ENCODE measurements at regions not wholly inside any gene's neighbourhood (a gene's known extent, or its start where the extent isn't known, plus 50 kb on each side); places are given as distances from the start of the nearest gene placed in this dataset.

- H3K4me3 Mint-ChIP-seq: no peak overlapping the region
- peaks cover 8% of the 10 kb centered on the region for H3K27me3 Mint-ChIP-seq
- no peaks in the 10 kb centered on the region for H3K36me3 Mint-ChIP-seq
- H3K4me1 Mint-ChIP-seq: no peaks in the 10 kb centered on the region
- H3K9me3 Mint-ChIP-seq: no peaks in the 10 kb centered on the region
- no peak overlapping the region for H3K27ac Mint-ChIP-seq
Observed at GRCh38 chr15:95371664-95372063, 958.8 kb upstream of the NR2F2 start.

DNA sequence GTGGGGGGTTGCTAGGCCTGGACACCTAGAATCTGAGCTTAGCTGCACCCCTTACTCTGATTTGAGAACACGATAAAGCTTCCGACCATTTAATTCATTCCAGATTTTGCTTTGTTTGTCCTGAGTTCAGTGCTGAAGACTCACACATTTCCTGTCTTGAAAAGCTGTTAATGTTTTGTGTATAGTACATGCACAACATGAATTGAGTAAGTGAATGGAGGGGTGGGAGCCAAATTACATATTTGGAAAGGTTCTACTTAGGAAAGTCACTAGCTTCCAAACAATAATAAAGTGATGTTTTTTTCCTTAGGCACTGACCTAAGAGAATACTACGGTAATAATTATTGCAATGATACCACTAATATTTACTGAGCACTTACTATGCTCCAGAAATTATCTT lies 955.2 kb upstream of the NR2F2 start:
- no peaks in the 10 kb centered on the region for H3K9me3 Mint-ChIP-seq
- peaks cover 8% of the 10 kb centered on the region for H3K27me3 Mint-ChIP-seq
- no peak overlapping the region for H3K4me3 Mint-ChIP-seq
- no peaks in the 10 kb centered on the region for H3K4me1 Mint-ChIP-seq
- H3K27ac Mint-ChIP-seq: no peak overlapping the region
- no peaks in the 10 kb centered on the region for H3K36me3 Mint-ChIP-seq

GRCh38 chr15:95377258-95377852 lies 953.1 kb upstream of the NR2F2 start:
- H3K27me3 Mint-ChIP-seq: peaks cover 8% of the 10 kb centered on the region
- H3K9me3 Mint-ChIP-seq: no peaks in the 10 kb centered on the region
- H3K4me1 Mint-ChIP-seq: no peaks in the 10 kb centered on the region
- H3K27ac Mint-ChIP-seq: no peak overlapping the region
- H3K4me3 Mint-ChIP-seq: no peak overlapping the region
- H3K36me3 Mint-ChIP-seq: no peaks in the 10 kb centered on the region

DNA sequence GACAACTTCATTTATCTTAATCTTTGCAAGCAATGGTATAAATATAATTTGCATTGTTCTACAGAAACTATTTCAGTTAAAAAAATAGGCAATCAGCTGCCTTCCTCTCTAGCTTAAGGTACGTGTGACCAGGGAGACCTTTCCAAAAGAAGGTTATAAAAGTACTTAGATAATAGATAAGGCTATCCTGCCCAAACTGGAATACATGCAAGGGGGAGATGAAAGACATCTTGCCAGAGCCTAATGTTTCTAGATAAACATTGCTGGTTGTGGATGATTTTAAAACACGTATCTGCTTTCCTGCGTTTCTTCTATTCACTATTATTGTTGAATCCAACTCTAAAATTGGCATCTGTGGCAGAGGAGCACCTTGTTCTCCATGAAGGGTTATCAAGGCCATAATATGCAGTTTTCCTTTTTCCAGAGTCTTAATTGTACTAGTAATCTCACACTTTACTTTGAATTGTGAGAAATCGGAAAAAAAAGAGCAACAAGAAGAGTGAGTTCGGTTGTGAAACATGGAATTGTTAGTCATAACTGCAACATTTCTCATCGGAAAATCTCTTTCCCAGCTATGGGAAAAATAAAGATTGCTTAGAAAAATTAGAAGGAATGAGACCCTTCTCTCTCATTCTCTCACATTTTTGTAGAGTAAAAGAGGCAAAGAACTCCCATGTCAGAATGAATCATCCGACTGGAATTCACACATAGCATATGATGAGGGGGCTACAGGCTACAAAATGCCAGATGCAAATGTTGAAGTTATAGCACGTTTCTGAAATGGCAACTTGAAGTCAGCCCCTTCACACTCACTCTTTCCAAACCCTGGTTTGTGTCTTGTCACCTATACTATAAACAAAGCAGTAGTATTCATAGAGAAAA lies 936.1 kb upstream of the NR2F2 start:
- H3K27ac Mint-ChIP-seq: no peak overlapping the region
- peaks cover 4% of the 10 kb centered on the region for H3K36me3 Mint-ChIP-seq
- H3K4me3 Mint-ChIP-seq: no peak overlapping the region
- H3K9me3 Mint-ChIP-seq: peaks cover 9% of the 10 kb centered on the region
- no peaks in the 10 kb centered on the region for H3K4me1 Mint-ChIP-seq
- H3K27me3 Mint-ChIP-seq: peaks cover 8% of the 10 kb centered on the region

- peaks cover 5% of the 10 kb centered on the region for H3K27me3 Mint-ChIP-seq
- no peak overlapping the region for H3K27ac Mint-ChIP-seq
- no peaks in the 10 kb centered on the region for H3K4me1 Mint-ChIP-seq
- no peak overlapping the region for H3K4me3 Mint-ChIP-seq
- H3K9me3 Mint-ChIP-seq: no peaks in the 10 kb centered on the region
- peaks cover 2% of the 10 kb centered on the region for H3K36me3 Mint-ChIP-seq
Observed at GRCh38 chr15:95400428-95400827, 930.1 kb upstream of the NR2F2 start.

GRCh38 chr15:95401587-95401986 lies 928.9 kb upstream of the NR2F2 start:
- Mint-ChIP-seq H3K4me1 (no peaks in the 10 kb centered on the region), H3K9me3 (no peaks in the 10 kb centered on the region), H3K27me3 (peaks cover 1% of the 10 kb centered on the region), H3K36me3 (peaks cover 2% of the 10 kb centered on the region), H3K27ac (no peak overlapping the region), H3K4me3 (no peak overlapping the region)

DNA sequence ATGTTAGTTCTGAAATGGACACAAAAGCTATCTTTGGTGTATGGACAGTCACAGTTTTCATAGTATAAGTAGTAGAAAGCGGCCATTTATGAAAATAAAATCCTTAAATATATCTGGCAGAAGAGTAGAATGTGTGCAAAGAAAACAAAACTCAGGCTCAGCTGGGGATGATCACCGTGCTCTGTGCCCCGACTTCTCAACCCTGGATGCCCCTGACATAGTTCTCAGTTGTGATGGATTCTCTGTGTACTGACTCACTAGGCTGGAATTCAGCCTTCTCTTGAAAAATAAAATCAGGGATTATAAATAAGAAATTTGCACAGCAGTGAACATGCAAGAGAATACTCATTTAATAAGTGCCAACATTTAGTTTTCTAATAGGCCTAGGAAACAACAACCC lies 925.1 kb upstream of the NR2F2 start:
- Mint-ChIP-seq H3K27ac (no peak overlapping the region), H3K9me3 (no peaks in the 10 kb centered on the region), H3K4me3 (no peak overlapping the region), H3K36me3 (no peaks in the 10 kb centered on the region), H3K27me3 (no peaks in the 10 kb centered on the region), H3K4me1 (peaks cover 4% of the 10 kb centered on the region)

DNA sequence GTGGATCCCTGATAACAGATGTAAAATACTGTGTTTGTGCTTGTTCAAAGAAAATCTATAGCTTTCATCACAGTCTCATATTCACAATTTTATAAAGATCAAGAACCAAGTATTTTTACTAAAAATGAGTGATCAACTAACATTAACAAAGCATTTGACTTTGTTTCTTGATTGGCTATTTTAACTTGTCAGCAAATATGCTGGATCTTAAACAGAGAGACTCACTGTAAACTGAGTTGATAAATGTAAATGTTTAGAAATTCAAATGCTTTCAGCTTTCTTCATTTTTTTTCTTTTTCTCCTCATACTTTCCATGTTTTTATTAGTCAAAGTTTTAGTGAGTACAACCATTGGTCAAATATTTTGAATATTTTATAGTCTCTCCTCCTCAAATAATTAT lies 923.0 kb upstream of the NR2F2 start:
- no peak overlapping the region for H3K27ac Mint-ChIP-seq
- H3K4me1 Mint-ChIP-seq: peaks cover 4% of the 10 kb centered on the region
- H3K36me3 Mint-ChIP-seq: no peaks in the 10 kb centered on the region

DNA sequence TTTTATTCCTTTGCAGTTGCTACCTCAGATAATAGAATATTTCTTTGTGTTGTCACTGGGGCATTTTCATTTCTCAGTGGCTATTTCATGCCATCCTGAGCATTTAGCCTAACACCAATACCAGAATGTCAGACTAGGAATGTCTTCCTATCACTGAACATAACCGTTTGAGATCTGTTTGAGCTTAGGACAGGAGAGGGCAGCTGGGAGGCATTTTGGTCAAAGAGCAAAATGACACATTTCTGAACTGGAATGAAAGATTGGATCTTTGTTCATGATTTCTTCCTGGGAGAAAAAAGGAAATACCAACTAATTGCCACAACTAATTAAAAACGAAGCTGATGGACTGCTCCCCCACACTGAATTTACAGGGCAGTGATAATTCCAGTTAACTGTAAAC lies 921.3 kb upstream of the NR2F2 start:
- Mint-ChIP-seq H3K27me3 (peaks cover 1% of the 10 kb centered on the region), H3K36me3 (no peaks in the 10 kb centered on the region), H3K9me3 (no peaks in the 10 kb centered on the region), H3K4me1 (peaks cover 7% of the 10 kb centered on the region), H3K4me3 (no peak overlapping the region), H3K27ac (no peak overlapping the region)

More for the DNA sequence above, 923.0 kb upstream of the NR2F2 start:
- Mint-ChIP-seq H3K27me3 (no peaks in the 10 kb centered on the region), H3K9me3 (no peaks in the 10 kb centered on the region), H3K4me3 (no peak overlapping the region)

DNA sequence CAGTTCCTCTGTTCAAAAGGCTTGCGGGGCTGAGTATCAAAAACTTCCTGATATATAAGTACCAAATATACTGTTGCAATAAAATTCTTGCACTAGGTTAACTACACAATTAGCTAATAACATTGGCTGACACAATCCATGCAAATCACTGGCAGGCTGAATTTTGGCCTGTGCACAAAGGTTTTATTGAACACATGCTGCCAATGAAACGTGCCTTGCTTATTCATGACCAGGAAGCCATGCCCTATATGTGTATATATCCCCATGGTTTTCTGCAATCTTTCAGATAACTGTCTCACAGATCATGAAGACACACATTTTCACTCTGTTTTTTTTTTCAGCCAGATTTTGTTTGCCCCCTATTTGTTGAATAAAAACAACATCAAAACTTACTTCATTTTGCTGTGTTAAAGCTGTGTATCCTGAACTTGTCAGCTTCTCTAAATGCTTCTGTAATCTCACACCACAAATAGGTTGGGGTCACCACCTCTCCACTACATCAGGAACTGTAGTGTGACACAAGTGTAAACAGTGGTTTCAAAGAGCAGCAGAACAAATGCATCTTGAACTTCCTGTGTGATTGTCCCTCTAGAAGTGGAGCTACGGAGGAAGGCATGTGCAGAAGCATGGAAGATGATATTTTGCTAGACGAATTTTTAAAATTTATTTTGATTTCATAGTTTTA lies 920.7 kb upstream of the NR2F2 start:
- H3K27ac Mint-ChIP-seq: no peak overlapping the region
- H3K9me3 Mint-ChIP-seq: no peaks in the 10 kb centered on the region
- no peak overlapping the region for H3K4me3 Mint-ChIP-seq
- H3K36me3 Mint-ChIP-seq: no peaks in the 10 kb centered on the region
- H3K27me3 Mint-ChIP-seq: peaks cover 1% of the 10 kb centered on the region
- peaks cover 7% of the 10 kb centered on the region for H3K4me1 Mint-ChIP-seq

GRCh38 chr15:95410757-95411156 lies 919.7 kb upstream of the NR2F2 start:
- H3K27ac Mint-ChIP-seq: no peak overlapping the region
- H3K4me1 Mint-ChIP-seq: peaks cover 7% of the 10 kb centered on the region
- H3K27me3 Mint-ChIP-seq: peaks cover 1% of the 10 kb centered on the region
- H3K4me3 Mint-ChIP-seq: no peak overlapping the region
- no peaks in the 10 kb centered on the region for H3K36me3 Mint-ChIP-seq
- H3K9me3 Mint-ChIP-seq: no peaks in the 10 kb centered on the region

GRCh38 chr15:95416576-95416975 lies 913.9 kb upstream of the NR2F2 start:
- peaks cover 3% of the 10 kb centered on the region for H3K4me1 Mint-ChIP-seq
- H3K4me3 Mint-ChIP-seq: no peak overlapping the region
- H3K27me3 Mint-ChIP-seq: peaks cover 1% of the 10 kb centered on the region
- H3K9me3 Mint-ChIP-seq: peaks cover 5% of the 10 kb centered on the region
- peaks cover 3% of the 10 kb centered on the region for H3K36me3 Mint-ChIP-seq
- no peak overlapping the region for H3K27ac Mint-ChIP-seq

DNA sequence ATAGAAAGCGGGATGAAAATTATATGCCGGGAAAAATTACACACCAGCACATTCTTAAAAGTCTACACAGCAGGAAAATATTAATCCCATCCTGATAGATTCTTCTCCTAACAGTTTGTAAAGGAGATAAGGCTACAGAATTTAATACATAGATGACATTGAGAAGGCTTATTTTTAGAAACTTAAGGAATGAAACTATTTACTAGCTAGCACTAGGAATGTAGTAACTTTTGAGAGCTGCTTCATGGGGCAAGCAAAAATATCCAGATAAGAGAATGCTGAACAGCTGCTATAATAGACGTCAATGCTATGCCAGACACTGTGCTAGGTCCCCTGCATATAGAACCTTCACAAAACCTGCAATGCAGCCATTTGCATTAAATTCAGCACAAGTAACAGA lies 912.7 kb upstream of the NR2F2 start:
- Mint-ChIP-seq H3K4me3 (no peak overlapping the region), H3K36me3 (peaks cover 3% of the 10 kb centered on the region), H3K27me3 (peaks cover 1% of the 10 kb centered on the region), H3K27ac (no peak overlapping the region), H3K4me1 (peaks cover 2% of the 10 kb centered on the region), H3K9me3 (peaks cover 5% of the 10 kb centered on the region)

DNA sequence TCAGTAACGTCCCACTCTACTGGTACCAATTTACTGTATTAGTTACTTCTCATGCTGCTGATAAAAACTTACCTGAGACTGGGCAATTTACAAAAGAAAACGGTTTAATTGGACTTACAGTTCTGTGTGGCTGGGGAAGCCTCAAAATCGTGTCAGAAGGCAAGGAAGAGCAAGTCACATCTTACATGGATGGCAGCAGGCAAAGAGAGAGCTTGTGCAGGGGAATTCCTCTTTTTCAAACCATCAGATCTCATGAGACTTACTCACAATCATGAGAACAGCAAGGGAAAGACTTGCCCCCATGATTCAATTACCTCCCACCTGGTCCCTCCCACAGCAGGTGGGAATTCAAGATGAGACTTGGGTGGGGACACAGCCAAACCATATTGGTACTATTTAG lies 908.2 kb upstream of the NR2F2 start:
- Mint-ChIP-seq H3K27ac (no peak overlapping the region), H3K36me3 (peaks cover 4% of the 10 kb centered on the region), H3K9me3 (peaks cover 18% of the 10 kb centered on the region), H3K27me3 (peaks cover 1% of the 10 kb centered on the region), H3K4me3 (no peak overlapping the region), H3K4me1 (no peaks in the 10 kb centered on the region)

DNA sequence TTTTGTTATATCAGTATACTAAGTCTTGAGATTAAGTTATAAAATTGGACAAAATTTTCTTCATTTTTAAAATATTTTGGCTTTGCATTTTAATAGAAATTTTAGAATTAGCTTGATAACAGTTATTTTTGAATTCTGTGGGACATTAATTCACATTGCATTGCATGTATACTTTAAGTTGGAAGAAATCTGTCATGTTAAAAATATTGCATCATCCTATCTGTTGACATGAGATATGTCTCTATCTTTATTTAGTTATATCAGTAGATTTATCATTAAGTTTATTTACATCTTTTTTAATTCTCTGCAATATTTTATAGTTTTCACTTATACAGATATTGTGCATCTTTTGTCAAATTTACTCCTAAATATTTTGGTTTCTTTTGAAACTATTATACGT lies 904.6 kb upstream of the NR2F2 start:
- Mint-ChIP-seq H3K36me3 (peaks cover 5% of the 10 kb centered on the region), H3K4me3 (no peak overlapping the region), H3K27me3 (peaks cover 2% of the 10 kb centered on the region), H3K4me1 (peaks cover 3% of the 10 kb centered on the region), H3K27ac (no peak overlapping the region), H3K9me3 (peaks cover 15% of the 10 kb centered on the region)

GRCh38 chr15:95429345-95429744 lies 901.2 kb upstream of the NR2F2 start:
- H3K27ac Mint-ChIP-seq: no peak overlapping the region
- peaks cover 5% of the 10 kb centered on the region for H3K36me3 Mint-ChIP-seq

More at GRCh38 chr15:95429345-95429744, 901.2 kb upstream of the NR2F2 start:
- Mint-ChIP-seq H3K27me3 (peaks cover 2% of the 10 kb centered on the region), H3K4me1 (peaks cover 3% of the 10 kb centered on the region), H3K4me3 (no peak overlapping the region), H3K9me3 (peaks cover 5% of the 10 kb centered on the region)
